GM19238 (cell line): ENCODE measurements at regions not wholly inside any gene's neighbourhood (a gene's known extent, or its start where the extent isn't known, plus 50 kb on each side); places are given as distances from the start of the nearest gene placed in this dataset.
A peak's percentile ranks its signal among the peaks of the same experiment; 100 is the strongest.
"Not testable (repeated sequence)": the region's sequence is repeated elsewhere in the genome, so short reads cannot be mapped to it uniquely, and the experiment has no call there.

Experiments used
- DNase-seq: peaks from one replicate; pipeline ENCODE4 v3.0.0; 2011; ENCODE audit warnings: low spot score; ENCODE audit not compliant: insufficient read length

GRCh38 chr5:36475942-36476341 lies 130.5 kb upstream of the SLC1A3 start:
- not testable (repeated sequence) for DNase-seq

GRCh38 chr5:36478646-36479317 lies 127.6 kb upstream of the SLC1A3 start:
- no peak for DNase-seq

GRCh38 chr5:36481454-36482120 lies 124.8 kb upstream of the SLC1A3 start:
- no peak for DNase-seq

- DNase-seq = no peak
Observed at GRCh38 chr5:36482812-36483211, 123.6 kb upstream of the SLC1A3 start.

GRCh38 chr5:36489505-36489904 lies 116.9 kb upstream of the SLC1A3 start:
- no peak for DNase-seq

- no peak for DNase-seq
Observed at GRCh38 chr5:36491856-36492255, 114.5 kb upstream of the SLC1A3 start.

- DNase-seq = no peak
Observed at GRCh38 chr5:36492984-36493654, 113.3 kb upstream of the SLC1A3 start.

- no peak for DNase-seq
Observed at GRCh38 chr5:36494028-36494427, 112.4 kb upstream of the SLC1A3 start.

GRCh38 chr5:36494841-36495601 lies 111.4 kb upstream of the SLC1A3 start:
- DNase-seq = no peak

- DNase-seq = no peak
Observed at GRCh38 chr5:36495611-36496010, 110.8 kb upstream of the SLC1A3 start.

GRCh38 chr5:36496471-36496870 lies 109.9 kb upstream of the SLC1A3 start:
- DNase-seq = no peak

- no peak for DNase-seq
Observed at GRCh38 chr5:36502608-36503007, 103.8 kb upstream of the SLC1A3 start.

- DNase-seq = no peak
Observed at GRCh38 chr5:36505021-36505420, 101.4 kb upstream of the SLC1A3 start.

GRCh38 chr5:36507332-36507952 lies 99.0 kb upstream of the SLC1A3 start:
- DNase-seq = peak; percentile 50

- not testable (repeated sequence) for DNase-seq
Observed at GRCh38 chr5:36508331-36508730, 98.1 kb upstream of the SLC1A3 start.

GRCh38 chr5:36513647-36514046 lies 92.8 kb upstream of the SLC1A3 start:
- not testable (repeated sequence) for DNase-seq

GRCh38 chr5:36519881-36520280 lies 86.5 kb upstream of the SLC1A3 start:
- no peak for DNase-seq

- no peak for DNase-seq
Observed at GRCh38 chr5:36521219-36521618, 85.2 kb upstream of the SLC1A3 start.

GRCh38 chr5:36521838-36522745 lies 84.3 kb upstream of the SLC1A3 start:
- DNase-seq = no peak

- no peak for DNase-seq
Observed at GRCh38 chr5:36522746-36523065, 83.7 kb upstream of the SLC1A3 start.

GRCh38 chr5:36523450-36523849 lies 83.0 kb upstream of the SLC1A3 start:
- no peak for DNase-seq
